Renal pelvis (tissue), 1 donor: ENCODE measurements at regions not wholly inside any gene's neighbourhood (a gene's known extent, or its start where the extent isn't known, plus 50 kb on each side); places are given as distances from the start of the nearest gene placed in this dataset.

Experiments used
- DNase-seq: peaks from one replicate; pipeline ENCODE4 v3.0.0-alpha.2; 2013

DNA sequence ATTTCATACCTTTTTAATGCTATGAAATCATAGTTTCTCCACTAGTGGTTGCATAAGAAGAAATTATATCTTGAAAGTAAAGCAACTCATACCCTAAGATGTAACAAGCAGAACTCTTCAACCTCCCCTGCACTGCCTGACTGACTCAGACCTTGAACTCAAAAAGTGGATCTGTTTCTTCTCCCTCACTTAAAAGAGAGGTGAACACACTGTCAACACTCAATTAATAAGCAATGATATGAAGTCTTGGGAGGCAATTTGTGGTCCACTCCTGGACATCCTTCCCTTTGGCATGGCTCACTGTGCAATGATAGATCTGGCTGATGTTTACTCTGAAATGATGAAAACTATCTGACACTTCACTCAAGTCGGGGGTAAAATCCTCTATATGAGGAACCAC lies 282.0 kb upstream of the DKK2 start:
- no peak for DNase-seq

DNA sequence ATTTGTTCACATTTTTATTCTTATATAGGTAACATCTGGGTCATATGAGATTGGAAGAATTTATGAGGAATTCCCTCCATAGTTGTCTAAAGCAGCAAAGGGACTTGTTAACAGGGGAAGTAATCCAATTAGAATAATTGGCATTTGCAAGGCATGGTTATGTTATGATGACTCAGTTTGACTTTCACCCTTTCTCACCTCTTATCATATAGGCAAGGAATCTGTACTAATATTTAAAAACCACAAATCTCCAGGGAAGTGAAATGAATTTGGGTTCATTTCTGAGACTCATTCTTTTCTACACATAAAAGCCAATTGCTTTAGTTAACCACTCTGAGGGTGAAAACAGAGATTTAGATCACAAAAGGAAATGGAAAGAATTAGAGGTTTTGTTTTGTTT lies 281.5 kb upstream of the DKK2 start:
- no peak for DNase-seq

DNA sequence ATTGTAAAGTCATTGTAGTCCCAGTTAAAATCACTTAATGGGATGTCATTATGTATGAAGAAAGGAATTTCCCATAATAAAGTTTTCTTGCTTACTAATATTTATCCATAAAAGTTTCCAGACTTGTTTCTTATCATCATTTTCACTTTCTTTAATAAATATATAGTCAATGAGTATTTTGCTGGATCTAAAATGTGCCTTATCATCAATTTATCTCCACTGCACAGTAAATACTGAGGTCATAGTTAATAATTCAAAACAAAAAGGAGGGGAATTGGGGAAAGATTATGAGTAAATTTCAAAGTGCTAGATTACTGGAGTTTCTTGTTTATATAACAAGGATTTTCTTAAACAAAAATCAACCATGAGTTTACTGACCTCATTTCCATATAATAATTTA lies 279.5 kb upstream of the DKK2 start:
- no peak for DNase-seq

DNA sequence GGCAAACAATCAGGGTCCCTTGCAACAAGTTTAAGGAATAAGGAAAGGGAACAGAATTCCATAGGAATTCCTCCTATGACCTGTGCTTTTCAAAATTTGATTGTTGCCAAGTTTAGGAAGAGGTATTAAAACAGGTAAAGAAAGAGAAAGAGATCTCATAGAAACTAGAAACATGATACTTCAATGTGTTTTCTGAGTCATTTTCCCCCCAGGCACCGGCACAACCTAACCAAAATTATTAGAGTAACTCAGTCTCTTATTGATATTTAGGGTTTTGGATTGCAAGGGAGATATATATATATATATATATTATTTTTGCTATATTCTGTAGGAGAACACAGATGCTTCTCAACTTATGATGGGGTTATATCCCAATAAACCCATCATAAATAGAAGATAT lies 278.0 kb upstream of the DKK2 start:
- no peak for DNase-seq

DNA sequence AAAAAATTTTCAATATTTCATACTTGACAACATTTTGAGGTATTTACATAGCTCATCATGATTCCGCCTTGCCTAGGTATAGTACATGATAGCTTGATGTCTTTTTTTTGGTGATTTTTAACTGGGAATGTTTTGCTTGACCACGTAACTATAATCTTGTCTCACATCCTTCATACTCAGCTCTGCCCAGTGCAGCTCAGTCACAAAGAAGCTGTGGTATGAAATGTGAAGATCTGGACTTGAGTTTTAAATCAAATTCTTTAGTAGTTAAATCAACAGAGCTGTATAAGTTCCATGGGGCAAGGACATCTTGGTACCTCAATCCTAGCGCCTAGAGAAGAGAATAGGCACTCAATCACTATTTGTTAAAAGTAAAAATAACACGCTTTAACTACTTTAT lies 276.3 kb upstream of the DKK2 start:
- DNase-seq, result no peak

DNA sequence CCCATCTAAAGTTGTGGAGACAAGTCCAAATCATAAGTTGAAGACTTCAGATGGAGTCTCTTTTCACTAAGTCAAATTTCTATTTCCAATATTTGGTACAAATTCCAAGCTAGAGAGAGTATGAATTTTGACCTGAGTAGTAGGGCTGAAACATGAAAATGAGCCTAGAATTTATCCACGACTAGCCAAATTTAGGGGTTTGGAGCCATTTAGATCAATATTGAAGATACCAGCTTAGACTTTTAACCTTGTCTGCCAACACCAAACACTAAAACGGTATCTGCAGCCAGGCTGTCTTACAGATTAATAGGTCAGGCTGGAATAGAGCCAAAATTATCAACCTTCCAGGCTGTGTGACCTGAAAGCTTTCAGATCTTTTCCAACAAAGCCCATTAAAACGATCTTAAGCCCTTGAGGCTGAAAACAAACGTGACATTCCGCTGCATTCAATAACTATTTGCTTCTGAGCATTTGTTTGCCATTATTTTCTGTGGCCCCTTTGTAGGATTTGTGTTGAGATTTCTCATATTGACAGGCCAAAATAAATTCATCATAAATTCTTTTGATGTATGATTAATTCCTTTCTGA lies 268.7 kb upstream of the DKK2 start:
- DNase-seq, result no peak

DNA sequence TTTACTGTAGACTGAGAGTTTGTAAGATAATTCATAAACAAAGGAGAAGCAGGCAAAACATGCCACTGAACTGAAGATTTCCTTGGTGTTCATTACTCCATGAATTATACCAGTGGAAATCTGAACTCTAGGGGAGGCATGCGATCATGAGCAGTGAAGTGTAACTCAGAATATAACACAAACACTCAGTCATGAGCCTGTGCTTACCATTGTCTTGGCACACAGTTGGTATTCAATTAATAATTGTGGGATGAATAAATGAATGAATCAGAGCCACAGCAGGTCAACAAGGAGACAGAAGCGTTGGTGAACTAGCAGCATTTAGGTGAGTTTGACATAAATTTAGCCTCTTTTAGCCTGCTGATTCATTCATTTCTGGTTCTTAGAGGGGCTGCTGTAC lies 263.5 kb upstream of the DKK2 start:
- no peak for DNase-seq

DNA sequence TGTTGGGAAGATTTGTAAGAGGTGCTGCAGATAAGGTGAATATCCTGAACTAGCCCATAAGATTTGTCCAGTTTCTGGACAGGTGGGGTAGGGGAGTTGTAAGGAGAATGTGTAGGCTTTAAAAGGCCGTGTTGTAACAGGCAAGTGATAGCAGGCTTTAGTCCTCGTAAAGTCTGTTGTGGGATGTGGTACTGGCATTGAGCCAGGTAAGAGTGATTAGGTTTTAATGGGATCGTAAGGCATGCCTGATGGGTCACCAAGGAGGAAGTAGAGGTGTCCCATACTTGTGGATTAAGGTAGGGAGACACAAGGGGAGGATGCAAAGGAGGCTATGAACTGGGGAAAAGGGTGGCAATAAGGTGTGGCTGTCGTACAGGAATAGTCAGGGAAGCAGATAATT lies 256.9 kb upstream of the DKK2 start:
- no peak for DNase-seq

DNA sequence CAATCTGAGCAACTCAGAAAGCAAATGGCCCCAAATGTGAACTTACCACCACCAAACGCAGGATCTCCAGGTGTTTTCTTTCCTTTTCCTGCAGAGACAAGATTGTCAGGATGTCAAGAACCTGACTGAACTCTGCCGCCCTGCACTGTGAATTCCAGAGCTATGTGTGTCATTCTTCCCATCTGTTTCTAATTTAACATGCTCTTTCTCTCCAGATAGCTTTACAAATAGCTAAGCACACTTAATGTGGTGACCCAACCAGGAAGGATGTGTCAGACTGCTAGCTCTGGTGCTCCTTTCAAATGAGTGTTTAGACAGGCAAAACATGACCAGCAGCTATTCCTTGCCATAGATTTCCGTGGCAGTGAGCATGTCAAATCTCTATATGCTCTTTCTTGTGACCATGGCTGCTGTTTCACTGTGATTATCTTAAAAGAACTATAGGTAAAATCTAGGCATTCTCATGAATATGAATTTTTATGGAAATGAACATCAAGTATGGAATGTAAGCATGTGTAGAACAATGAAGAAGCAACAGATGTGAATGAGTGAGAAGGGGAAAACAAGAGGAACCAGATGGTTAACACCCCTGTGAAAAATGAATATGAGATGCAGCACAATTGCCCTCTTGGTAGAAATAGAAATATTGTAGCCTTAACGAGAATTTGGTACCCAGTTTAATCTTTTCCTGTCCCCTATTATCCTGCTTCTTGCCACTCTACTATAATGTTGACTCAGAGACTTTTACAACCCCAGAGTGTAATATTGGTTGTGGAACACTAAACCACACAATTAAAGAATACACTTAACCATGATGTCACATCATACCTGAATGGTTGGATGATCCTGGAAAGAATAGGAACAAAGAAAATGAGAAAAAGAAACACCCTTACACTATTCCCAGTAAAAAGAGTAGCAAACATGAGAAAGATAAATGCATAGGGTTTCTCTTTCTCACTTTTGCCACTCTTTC lies 247.8 kb upstream of the DKK2 start:
- DNase-seq, result no peak

DNA sequence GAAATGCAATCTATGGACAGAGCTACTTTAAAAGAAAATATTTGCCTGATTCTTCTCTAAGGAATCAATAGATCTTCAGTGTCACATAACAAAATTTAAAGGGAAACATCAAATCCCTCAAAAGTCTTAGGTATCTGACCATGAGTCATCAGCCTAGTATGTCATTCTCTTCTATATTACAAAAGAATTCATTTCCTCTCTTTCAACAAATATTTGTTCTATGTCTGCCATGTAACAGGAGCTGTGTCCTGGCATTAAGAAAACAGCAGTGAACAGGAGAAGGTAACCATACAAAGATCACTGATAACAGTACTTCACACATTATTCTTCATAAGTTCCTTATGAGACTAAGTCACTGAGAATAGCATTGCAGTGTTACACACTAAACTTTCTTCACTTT lies 243.6 kb upstream of the DKK2 start:
- DNase-seq, result no peak

DNA sequence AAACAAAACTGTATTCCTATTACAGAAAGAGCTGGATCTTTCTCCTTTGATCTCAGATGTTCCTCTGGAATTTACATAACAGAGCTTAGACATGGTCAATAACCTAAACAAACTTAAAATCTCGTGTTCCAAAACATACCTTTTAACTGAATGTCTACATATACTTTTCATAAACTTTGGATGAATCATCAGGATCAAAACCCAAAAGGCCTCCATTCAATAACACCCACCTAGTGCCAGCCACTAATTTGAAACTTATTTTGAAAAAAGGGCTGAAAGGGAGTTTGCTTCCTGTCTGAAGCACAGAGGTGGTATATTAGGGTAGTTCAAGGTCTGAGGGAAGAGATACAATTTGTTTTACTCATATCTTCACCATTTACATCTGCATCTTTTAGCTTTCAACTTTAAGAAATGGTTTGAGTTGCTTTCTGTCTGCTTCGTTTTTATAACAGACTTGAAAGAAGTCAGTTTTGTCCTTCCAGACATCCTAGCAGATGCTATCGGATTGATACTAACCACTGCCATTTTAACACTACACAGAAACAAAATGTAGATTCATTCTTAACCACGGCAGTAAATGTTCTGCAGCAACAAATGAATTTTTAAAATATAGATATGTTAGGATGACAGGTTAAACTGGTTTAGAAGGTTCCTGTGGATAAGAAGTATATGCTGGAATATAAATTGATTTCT lies 242.8 kb upstream of the DKK2 start:
- no peak for DNase-seq

DNA sequence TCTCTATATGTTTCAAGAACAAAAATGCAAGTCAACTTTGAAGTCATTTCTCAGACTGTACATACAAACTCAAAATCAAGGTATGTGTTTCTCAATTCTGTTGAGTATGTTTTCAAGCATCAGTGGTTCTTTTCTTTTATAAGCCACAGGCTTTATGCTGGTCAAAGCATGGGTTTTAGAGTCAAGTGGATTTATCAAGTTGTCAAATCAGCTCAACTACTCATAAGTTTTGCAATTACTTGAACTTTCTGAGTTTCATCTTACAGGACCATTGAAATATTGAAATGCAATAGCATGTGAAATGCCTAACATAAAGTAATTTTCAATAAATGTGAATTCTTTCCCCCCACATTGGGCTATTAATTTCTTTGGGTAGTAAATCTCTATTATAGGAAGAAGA lies 239.9 kb upstream of the DKK2 start:
- DNase-seq, result no peak

DNA sequence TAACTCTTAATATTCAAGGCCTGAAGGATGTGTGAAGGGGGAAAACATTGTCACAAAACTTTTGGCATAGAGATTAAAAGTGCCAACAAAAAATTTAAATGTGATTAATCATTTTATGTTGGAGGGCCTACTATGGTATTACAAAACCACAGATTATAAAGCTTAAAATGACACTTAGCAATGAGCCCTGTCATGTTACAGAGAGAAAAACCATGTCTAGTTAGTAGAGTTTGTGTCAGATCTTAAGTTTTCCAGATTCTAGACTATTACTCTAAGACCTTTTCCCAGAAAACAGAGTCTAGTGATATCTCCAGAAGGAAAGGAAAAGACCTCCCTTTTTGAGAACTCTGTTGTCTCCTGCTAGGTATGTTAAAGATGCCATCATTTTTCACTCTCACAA lies 239.1 kb upstream of the DKK2 start:
- no peak for DNase-seq

DNA sequence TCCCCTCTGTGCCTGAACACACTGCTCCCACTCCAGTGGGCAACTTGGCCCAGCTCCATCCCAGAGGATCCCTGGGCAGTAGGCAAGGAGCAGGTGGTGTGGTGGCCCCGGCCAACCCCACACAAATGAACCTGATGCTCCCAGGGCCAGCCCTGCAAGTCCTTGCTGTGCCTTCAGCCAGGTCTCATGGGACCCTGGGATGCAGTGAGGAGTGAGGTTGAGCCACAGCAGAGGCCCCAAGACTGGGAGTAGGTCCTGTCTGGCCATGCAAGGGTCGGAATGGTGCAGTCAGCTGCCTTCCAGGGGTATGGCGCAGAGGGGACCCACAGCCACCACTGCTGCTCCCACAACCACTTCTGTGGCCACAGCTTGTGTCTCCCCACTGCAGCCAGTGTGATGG lies 234.5 kb upstream of the DKK2 start:
- DNase-seq, result no peak

DNA sequence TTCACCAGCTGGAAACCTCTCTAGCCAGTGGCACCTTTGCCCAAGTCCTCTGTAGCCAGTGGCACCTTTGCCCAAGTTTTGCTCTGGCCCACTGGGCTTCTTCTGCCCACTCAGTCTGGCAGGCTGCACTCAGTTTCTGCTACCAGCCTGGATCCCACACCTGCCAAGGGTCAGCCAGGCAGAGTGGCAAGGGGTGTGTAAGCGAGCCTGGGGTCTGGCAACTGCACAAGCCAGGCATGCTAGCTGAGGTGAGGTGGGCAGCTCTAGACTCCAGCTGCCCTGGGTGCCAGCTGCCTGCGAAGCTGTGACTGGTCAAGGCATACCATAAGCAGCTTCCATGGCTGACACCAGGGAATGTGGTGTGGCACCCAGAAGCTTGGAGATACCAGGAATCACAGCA lies 233.1 kb upstream of the DKK2 start:
- no peak for DNase-seq

DNA sequence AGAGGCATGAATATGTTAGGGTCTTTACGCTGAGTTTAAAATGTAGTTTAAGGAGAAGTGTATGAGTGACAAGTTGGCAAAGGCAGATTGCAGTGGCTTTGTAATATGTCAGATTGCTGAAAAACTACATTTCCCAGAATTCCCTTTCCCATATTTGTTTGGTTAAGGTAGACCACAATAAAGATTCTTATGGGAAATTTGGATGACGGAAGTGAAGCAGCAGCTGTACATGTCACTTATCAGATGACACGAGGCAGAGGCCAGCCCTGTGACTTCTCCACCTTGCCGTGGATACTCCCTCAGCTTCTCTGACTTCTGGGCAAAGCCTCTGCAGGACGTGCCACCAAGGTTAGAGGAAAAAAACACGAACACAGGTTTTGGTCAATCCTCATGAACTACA lies 229.7 kb upstream of the DKK2 start:
- DNase-seq, result no peak

DNA sequence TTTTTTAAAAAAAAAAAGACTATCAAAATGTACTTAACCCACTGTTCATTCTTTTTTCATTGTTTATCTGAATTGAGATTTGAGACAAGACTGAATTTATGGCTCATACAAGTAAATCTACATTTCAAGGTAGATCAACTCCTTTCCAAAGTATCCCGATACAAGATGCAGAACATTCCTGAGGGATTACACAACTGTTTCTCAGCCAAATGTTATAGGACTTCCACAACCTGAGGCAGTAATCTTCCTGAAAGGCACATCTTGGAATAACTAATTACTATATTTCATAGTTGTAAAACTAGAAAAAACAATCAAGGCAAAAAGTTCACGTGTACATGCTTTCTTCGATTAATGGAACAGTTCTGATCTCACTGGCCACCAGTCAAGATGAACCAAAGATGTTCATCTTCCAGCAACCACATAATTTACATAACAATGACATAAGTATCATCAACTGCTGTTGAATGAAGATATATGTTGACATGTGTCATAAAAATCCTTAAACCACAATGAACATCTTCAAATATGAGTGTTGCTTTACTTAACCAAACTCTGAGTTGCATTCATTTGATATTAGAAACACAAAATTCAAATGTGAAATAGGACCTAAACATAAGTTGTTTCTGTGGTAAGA lies 225.2 kb upstream of the DKK2 start:
- no peak for DNase-seq

DNA sequence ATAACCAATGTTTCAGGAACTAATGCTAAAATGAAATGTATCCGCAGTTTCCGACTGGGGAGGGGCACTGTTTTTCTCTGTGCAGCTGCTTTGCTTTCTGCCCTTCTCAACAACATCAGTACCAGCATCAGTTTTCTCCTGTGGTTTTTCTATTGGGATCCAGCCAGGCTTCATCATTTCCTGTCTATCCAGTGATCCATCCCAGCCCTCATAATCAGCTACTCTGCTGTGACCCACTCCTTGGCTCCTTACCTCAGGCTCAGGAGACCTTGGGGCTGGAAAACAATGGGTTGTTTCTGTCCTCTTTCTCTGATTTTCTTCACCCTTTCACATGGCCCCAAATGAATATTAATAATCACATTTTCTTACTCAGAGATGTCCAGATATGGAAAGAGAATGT lies 222.2 kb upstream of the DKK2 start:
- DNase-seq, result no peak

DNA sequence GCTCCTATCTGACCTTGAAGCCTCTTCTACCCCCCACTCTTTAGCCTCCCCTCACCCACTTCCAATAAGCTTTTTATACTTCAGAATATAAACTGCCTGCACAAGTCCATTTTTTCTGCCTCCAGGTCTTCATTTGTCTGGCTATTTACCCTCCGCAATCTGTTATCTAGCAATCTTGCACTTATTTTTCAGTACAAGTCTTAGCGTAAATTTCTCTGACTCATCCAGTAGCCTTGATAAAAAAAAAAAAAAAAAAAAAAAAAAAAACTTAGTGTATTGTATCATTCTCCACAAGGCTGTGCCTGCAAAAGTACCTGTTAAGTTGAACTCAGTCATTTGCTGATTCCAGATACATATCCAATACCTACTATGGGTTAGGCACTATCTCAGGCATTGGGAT lies 219.5 kb upstream of the DKK2 start:
- no peak for DNase-seq

DNA sequence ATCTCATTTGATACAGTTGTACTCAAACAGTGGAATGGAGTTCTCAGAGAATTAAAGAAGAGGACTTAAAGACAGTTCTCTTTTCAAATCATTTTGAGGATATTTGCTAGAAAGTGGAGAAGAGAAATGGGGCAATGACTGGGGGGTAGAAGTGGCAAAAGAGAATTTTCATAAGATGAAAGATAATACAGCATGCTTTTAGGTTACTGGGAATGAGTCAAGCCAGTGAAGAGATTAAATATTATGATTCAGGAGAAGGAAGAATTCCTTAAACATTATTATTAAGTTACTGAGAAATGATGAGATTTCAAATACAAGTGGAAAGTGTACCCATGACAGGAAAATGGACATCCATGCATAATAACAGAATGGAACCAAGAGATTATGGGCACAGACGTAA lies 219.0 kb upstream of the DKK2 start:
- DNase-seq, result no peak

DNA sequence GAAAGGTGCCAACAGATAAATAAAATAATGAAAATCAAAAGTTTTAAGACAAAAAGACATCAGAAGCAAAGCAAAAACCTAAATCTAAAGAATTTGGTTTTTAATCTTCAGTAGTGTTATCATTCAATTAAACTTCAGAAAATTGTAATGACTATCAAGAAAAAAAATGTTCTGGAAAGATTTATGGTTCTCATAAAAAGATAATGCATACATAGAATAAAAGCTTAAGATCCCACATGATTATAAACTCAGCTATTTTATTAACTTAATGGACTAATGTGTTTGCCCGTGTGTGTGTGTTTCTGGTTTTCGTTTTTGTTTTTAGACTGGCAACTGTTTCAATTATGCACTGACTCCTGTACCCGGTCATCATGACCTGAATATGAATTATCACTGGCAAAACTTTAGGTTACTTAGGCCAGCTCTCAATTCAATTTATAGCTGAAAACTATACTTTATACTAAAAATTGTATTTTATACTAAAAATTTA lies 217.5 kb upstream of the DKK2 start:
- DNase-seq, result no peak

DNA sequence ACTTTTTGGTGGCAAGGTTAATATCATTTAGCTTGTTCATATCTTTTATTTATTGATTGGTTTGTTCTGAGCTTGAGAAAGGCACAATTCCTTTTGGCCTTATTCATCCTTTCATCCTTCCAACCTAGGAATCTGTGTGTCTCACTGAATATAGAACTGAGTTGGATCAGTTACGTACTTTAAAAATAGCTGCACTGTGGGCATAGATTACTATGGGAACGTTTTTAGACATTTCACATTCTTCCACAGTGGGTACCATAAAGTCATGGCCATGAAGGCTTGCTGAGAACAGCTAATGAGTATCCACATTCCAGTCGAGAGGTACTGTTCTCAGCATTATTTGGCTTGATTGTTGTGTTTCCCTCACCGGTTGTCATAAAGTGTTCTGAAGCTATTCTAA lies 217.0 kb upstream of the DKK2 start:
- no peak for DNase-seq

DNA sequence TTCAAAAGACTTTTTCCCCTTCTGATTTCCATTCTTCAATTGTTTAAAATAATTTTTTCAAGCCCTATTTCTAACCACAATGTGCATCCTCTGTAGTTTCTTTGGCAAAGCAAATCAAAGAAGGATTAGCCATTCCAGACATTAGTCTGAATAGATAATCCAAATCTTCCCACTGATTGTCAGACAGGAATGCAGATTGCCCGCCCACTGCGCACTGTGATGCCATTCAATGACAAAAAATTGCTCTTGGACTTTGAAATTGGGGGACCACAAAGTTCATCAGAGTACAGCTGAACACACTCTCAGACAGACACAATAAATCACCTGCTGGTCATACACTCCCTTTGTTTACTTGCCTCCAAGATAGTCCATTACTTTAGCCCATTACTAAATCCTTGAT lies 216.5 kb upstream of the DKK2 start:
- no peak for DNase-seq
